ENCODE measurements at regions not wholly inside any gene's neighbourhood (a gene's known extent, or its start where the extent isn't known, plus 50 kb on each side); places are given as distances from the start of the nearest gene placed in this dataset.

- H3K27ac ChIP-seq (replicated peaks): no peak overlapping the region
- H3K4me3 ChIP-seq (replicated peaks; ENCODE audit: insufficient read depth, low read length): no peak overlapping the region
- no peak for DNase-seq (ENCODE audit: low read depth in 1 of 2, low spot score in 1 of 2)
- H3K27me3 ChIP-seq (ENCODE audit: insufficient read depth, poor library complexity, severe bottlenecking): no peaks in the 10 kb centered on the region
- TF ChIP-seq SPI1 (IDR thresholded peaks at IDR 0.05; ENCODE audit: borderline replicate concordance, low read depth) (no peak), REST (IDR thresholded peaks at IDR 0.05; ENCODE audit: insufficient replicate concordance, low read depth) (no peak), GABPA (IDR thresholded peaks at IDR 0.05; ENCODE audit: low read depth) (no peak), POLR2AphosphoS5 (IDR thresholded peaks at IDR 0.05; ENCODE audit: low read depth) (no peak)
- TF ChIP-seq, protein P1, sequence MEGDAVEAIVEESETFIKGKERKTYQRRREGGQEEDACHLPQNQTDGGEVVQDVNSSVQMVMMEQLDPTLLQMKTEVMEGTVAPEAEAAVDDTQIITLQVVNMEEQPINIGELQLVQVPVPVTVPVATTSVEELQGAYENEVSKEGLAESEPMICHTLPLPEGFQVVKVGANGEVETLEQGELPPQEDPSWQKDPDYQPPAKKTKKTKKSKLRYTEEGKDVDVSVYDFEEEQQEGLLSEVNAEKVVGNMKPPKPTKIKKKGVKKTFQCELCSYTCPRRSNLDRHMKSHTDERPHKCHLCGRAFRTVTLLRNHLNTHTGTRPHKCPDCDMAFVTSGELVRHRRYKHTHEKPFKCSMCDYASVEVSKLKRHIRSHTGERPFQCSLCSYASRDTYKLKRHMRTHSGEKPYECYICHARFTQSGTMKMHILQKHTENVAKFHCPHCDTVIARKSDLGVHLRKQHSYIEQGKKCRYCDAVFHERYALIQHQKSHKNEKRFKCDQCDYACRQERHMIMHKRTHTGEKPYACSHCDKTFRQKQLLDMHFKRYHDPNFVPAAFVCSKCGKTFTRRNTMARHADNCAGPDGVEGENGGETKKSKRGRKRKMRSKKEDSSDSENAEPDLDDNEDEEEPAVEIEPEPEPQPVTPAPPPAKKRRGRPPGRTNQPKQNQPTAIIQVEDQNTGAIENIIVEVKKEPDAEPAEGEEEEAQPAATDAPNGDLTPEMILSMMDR (IDR thresholded peaks at IDR 0.05; ENCODE audit: insufficient read depth, low read length): no peak
Observed at GRCh38 chr3:65052101-65052500, 364.3 kb upstream of the ADAMTS9 start.

GRCh38 chr3:65048151-65048550 lies 360.4 kb upstream of the ADAMTS9 start:
- H3K27me3 ChIP-seq (ENCODE audit: insufficient read depth, poor library complexity, severe bottlenecking): no peaks in the 10 kb centered on the region
- no peak for DNase-seq (ENCODE audit: low read depth in 1 of 2, low spot score in 1 of 2)
- H3K27ac ChIP-seq (replicated peaks): no peak overlapping the region
- H3K4me3 ChIP-seq (replicated peaks; ENCODE audit: insufficient read depth, low read length): no peak overlapping the region
- no peak for TF ChIP-seq POLR2AphosphoS5 (IDR thresholded peaks at IDR 0.05; ENCODE audit: low read depth)
- no peak for TF ChIP-seq SPI1 (IDR thresholded peaks at IDR 0.05; ENCODE audit: borderline replicate concordance, low read depth)
- TF ChIP-seq REST (IDR thresholded peaks at IDR 0.05; ENCODE audit: insufficient replicate concordance, low read depth): no peak
- TF ChIP-seq, protein P1 (IDR thresholded peaks at IDR 0.05; ENCODE audit: insufficient read depth, low read length): no peak
- TF ChIP-seq GABPA (IDR thresholded peaks at IDR 0.05; ENCODE audit: low read depth): no peak

DNA sequence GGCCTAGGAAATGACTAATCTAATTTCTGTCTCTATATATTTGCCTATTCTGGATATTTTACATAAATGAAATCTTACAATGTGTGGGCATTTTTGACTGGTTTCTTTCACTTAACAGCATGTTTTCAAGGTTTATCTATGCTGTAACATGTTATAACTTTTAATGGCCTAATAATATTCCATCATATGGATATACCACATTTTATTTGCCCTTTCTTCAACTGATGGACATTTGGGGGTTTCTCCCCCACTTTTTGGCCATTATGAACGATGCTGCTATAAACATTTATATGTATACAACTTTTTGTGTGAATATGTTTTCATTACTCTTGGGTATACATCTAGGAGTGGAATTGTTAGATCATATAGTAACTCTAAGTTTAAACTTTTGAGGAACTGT lies 357.3 kb upstream of the ADAMTS9 start:
- Histone ChIP-seq H3K27me3 (ENCODE audit: insufficient read depth, poor library complexity, severe bottlenecking) (no peaks in the 10 kb centered on the region), H3K4me3 (replicated peaks; ENCODE audit: insufficient read depth, low read length) (no peak overlapping the region), H3K27ac (replicated peaks) (no peak overlapping the region)
- TF ChIP-seq, protein P1 (IDR thresholded peaks at IDR 0.05; ENCODE audit: insufficient read depth, low read length): no peak
- DNase-seq (ENCODE audit: low read depth in 1 of 2, low spot score in 1 of 2): no peak

- no peak for DNase-seq (ENCODE audit: low read depth in 1 of 2, low spot score in 1 of 2)
- no peak overlapping the region for H3K27ac ChIP-seq (replicated peaks)
- TF ChIP-seq GABPA (IDR thresholded peaks at IDR 0.05; ENCODE audit: low read depth) (no peak), SPI1 (IDR thresholded peaks at IDR 0.05; ENCODE audit: borderline replicate concordance, low read depth) (no peak), POLR2AphosphoS5 (IDR thresholded peaks at IDR 0.05; ENCODE audit: low read depth) (no peak), REST (IDR thresholded peaks at IDR 0.05; ENCODE audit: insufficient replicate concordance, low read depth) (no peak)
- TF ChIP-seq, protein P1 (IDR thresholded peaks at IDR 0.05; ENCODE audit: insufficient read depth, low read length): no peak
- no peak overlapping the region for H3K4me3 ChIP-seq (replicated peaks; ENCODE audit: insufficient read depth, low read length)
- no peaks in the 10 kb centered on the region for H3K27me3 ChIP-seq (ENCODE audit: insufficient read depth, poor library complexity, severe bottlenecking)
Observed at GRCh38 chr3:65044401-65044800, 356.6 kb upstream of the ADAMTS9 start.

All from HL-60 (cell line).